Neural cell (in vitro differentiated cells): ENCODE measurements at regions not wholly inside any gene's neighbourhood (a gene's known extent, or its start where the extent isn't known, plus 50 kb on each side); places are given as distances from the start of the nearest gene placed in this dataset.
A peak's percentile ranks its signal among the peaks of the same experiment; 100 is the strongest.

Experiments used
- H2AFZ ChIP-seq: fragments of 200-600, 300-800 bp; sonication (generic), shearing (Covaris generic); 2 replicates; pipeline ENCODE4 v1.6.0; 2014; ENCODE audit warnings: low read depth, mild to moderate bottlenecking, antibody characterized with exemption, low read length, moderate library complexity
- H3F3A ChIP-seq: fragments of 200-600 bp; shearing (Covaris generic); 2 replicates; pipeline ENCODE4 v1.6.1; 2016; ENCODE audit warnings: mild to moderate bottlenecking, moderate library complexity, mixed read lengths, antibody characterized with exemption, low read length; ENCODE audit not compliant: insufficient read depth, poor library complexity, severe bottlenecking
- H3K27ac ChIP-seq: fragments of 200-600, 300-800 bp; sonication (generic), shearing (Covaris generic); 2 replicates; pipeline ENCODE4 v1.5.1; 2014; ENCODE audit warnings: mild to moderate bottlenecking, low read length, moderate library complexity
- H3K27me3 ChIP-seq: fragments of 300-800, 200-600 bp; sonication (generic), shearing (Covaris generic); 2 replicates; pipeline ENCODE4 v1.6.0; 2014; ENCODE audit warnings: mild to moderate bottlenecking, low read depth, low read length, moderate library complexity; ENCODE audit not compliant: insufficient read depth
- H3K36me3 ChIP-seq: fragments of 300-800, 200-600 bp; sonication (generic), shearing (Covaris generic); 2 replicates; pipeline ENCODE4 v1.5.1; 2014; ENCODE audit warnings: mild to moderate bottlenecking, antibody characterized with exemption, low read length, moderate library complexity; ENCODE audit not compliant: insufficient read depth
- H3K4me2 ChIP-seq: fragments of 300-800, 200-600 bp; sonication (generic), shearing (Covaris generic); 2 replicates; pipeline ENCODE4 v1.6.0; 2014; ENCODE audit warnings: mild to moderate bottlenecking, low read length
- H3K4me3 ChIP-seq: fragments of 300-800, 200-600 bp; sonication (generic), shearing (Covaris generic); 2 replicates; pipeline ENCODE4 v1.5.1; 2014; ENCODE audit warnings: mild to moderate bottlenecking, low read length, moderate library complexity
- H3K79me2 ChIP-seq: fragments of 200-600 bp; shearing (Covaris generic); replicated peaks from 2 replicates; pipeline ENCODE4 v1.6.0; 2014; ENCODE audit warnings: mild to moderate bottlenecking, low read length, moderate library complexity; ENCODE audit not compliant: insufficient read depth
- H3K9ac ChIP-seq: fragments of 300-800, 200-600 bp; sonication (generic), shearing (Covaris generic); 2 replicates; pipeline ENCODE4 v1.6.1; 2016; ENCODE audit warnings: mild to moderate bottlenecking, low read length, mixed read lengths
- H3K9me2 ChIP-seq: fragments of 200-600 bp; shearing (Covaris generic); 2 replicates; pipeline ENCODE4 v1.6.1; 2016; ENCODE audit warnings: mild to moderate bottlenecking, low read length, mixed read lengths; ENCODE audit not compliant: insufficient read depth
- H3K9me3 ChIP-seq: fragments of 200-600, 300-800 bp; sonication (generic), shearing (Covaris generic); 2 replicates; pipeline ENCODE4 v1.6.1; 2016; ENCODE audit warnings: mild to moderate bottlenecking, mixed run types, low read length, moderate library complexity, mixed read lengths
- H4K20me1 ChIP-seq: fragments of 200-600 bp; shearing (Covaris generic); 2 replicates; pipeline ENCODE4 v1.6.1; 2016; ENCODE audit warnings: mild to moderate bottlenecking, mixed run types; ENCODE audit not compliant: insufficient read depth
- EP300 ChIP-seq: fragments of 450-650 bp; conservative IDR thresholded peaks from 2 replicates; pipeline ENCODE4 v1.6.1; 2014; ENCODE audit warnings: antibody characterized with exemption, mild to moderate bottlenecking, moderate library complexity; ENCODE audit not compliant: poor library complexity, severe bottlenecking
- EZH2 ChIP-seq: fragments of 200-600, 300-800 bp; shearing (Covaris generic), sonication (generic); IDR thresholded peaks from 2 replicates; pipeline ENCODE4 v1.6.1; 2014; ENCODE audit warnings: antibody characterized with exemption, low read length, borderline replicate concordance, mild to moderate bottlenecking; ENCODE audit not compliant: insufficient read depth, poor library complexity, severe bottlenecking
- MXI1 ChIP-seq: fragments of 450-650 bp; conservative IDR thresholded peaks from 2 replicates; pipeline ENCODE4 v1.6.1; 2014; ENCODE audit warnings: antibody characterized with exemption, mild to moderate bottlenecking; ENCODE audit not compliant: poor library complexity, severe bottlenecking
- POLR2AphosphoS5 ChIP-seq: IDR thresholded peaks from 2 replicates; pipeline ENCODE4 v1.6.1; 2012
- RAD21 ChIP-seq: fragments of 450-650 bp; conservative IDR thresholded peaks from 2 replicates; pipeline ENCODE4 v1.6.1; 2014; ENCODE audit warnings: antibody characterized with exemption, mild to moderate bottlenecking, moderate library complexity
- REST ChIP-seq: IDR thresholded peaks from 2 replicates; pipeline ENCODE4 v1.6.1; 2012; ENCODE audit warnings: borderline replicate concordance
- SMC3 ChIP-seq: fragments of 450-650 bp; conservative IDR thresholded peaks from 2 replicates; pipeline ENCODE4 v1.6.1; 2014; ENCODE audit warnings: antibody characterized with exemption, mild to moderate bottlenecking, moderate library complexity; ENCODE audit not compliant: poor library complexity
- TAF1 ChIP-seq: IDR thresholded peaks from 2 replicates; pipeline ENCODE4 v1.6.1; 2012; ENCODE audit warnings: low read depth
- TF ChIP-seq, protein P1 (sequence below): fragments of 450-650 bp; IDR thresholded peaks from 2 replicates; pipeline ENCODE4 v1.5.1; 2014; ENCODE audit warnings: antibody characterized with exemption, mild to moderate bottlenecking, moderate library complexity; ENCODE audit not compliant: poor library complexity, severe bottlenecking

- H3K4me2 ChIP-seq = no peak overlapping the region
These were observed 487.1 kb upstream of the CNTN3 start for GRCh38 chr3:75101329-75102147.

DNA sequence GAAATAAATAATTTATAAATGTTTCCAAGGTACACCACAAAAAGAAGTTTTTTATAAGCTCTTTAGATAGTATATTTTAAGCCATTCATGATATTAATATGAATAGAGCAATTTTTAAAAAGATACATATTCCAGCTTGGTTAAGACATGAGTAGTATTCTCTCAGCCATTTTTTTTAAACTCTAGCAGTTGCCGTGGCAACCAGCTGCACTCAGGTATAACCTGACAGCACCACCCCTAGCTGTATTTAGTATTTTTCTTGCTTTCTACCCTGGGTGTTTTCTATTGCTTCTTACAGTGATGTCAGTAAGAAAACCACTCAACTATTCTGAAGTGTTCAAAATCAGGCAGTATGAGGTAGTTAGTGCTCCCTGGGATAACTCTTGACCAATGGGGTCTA, 496.3 kb upstream of the CNTN3 start:
- TF ChIP-seq REST (no peak), SMC3 (no peak)
- H3K36me3 ChIP-seq = no peaks in the 10 kb centered on the region
- no peaks in the 10 kb centered on the region for H4K20me1 ChIP-seq
- H3F3A ChIP-seq = no peaks in the 10 kb centered on the region
- H3K9ac ChIP-seq = no peak overlapping the region
- H3K27me3 ChIP-seq = no peaks in the 10 kb centered on the region
- H3K9me2 ChIP-seq = no peaks in the 10 kb centered on the region
- H3K4me2 ChIP-seq = peak overlapping the region; percentile 21
- no peak overlapping the region for H3K4me3 ChIP-seq
- no peaks in the 10 kb centered on the region for H3K9me3 ChIP-seq
- peak overlapping the region; percentile 14 for H3K27ac ChIP-seq
- no peak overlapping the region for H2AFZ ChIP-seq
- H3K79me2 ChIP-seq = no peaks in the 10 kb centered on the region

More at GRCh38 chr3:75101329-75102147, 487.1 kb upstream of the CNTN3 start:
- no peaks in the 10 kb centered on the region for H3F3A ChIP-seq
- H3K36me3 ChIP-seq = no peaks in the 10 kb centered on the region
- no peak overlapping the region for H3K4me3 ChIP-seq
- H3K9me2 ChIP-seq = no peaks in the 10 kb centered on the region
- TF ChIP-seq, protein P1, sequence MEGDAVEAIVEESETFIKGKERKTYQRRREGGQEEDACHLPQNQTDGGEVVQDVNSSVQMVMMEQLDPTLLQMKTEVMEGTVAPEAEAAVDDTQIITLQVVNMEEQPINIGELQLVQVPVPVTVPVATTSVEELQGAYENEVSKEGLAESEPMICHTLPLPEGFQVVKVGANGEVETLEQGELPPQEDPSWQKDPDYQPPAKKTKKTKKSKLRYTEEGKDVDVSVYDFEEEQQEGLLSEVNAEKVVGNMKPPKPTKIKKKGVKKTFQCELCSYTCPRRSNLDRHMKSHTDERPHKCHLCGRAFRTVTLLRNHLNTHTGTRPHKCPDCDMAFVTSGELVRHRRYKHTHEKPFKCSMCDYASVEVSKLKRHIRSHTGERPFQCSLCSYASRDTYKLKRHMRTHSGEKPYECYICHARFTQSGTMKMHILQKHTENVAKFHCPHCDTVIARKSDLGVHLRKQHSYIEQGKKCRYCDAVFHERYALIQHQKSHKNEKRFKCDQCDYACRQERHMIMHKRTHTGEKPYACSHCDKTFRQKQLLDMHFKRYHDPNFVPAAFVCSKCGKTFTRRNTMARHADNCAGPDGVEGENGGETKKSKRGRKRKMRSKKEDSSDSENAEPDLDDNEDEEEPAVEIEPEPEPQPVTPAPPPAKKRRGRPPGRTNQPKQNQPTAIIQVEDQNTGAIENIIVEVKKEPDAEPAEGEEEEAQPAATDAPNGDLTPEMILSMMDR = no peak
- TF ChIP-seq TAF1 (no peak), SMC3 (no peak), POLR2AphosphoS5 (no peak), MXI1 (no peak), EP300 (no peak), RAD21 (no peak), REST (no peak), EZH2 (no peak)
- H3K9me3 ChIP-seq = peaks cover 2% of the 10 kb centered on the region
- no peak overlapping the region for H3K27ac ChIP-seq
- no peak overlapping the region for H2AFZ ChIP-seq
- H3K27me3 ChIP-seq = no peaks in the 10 kb centered on the region
- no peaks in the 10 kb centered on the region for H4K20me1 ChIP-seq
- H3K9ac ChIP-seq = no peak overlapping the region
- no peaks in the 10 kb centered on the region for H3K79me2 ChIP-seq
